ENCODE measurements at regions not wholly inside any gene's neighbourhood (a gene's known extent, or its start where the extent isn't known, plus 50 kb on each side); places are given as distances from the start of the nearest gene placed in this dataset.

- H3K36me3 ChIP-seq, result no peaks in the 10 kb centered on the region
- H3K4me3 ChIP-seq, result no peak overlapping the region
- intact Hi-C loops (cut with DNase I; ENCODE audit: low total_unique reads), result no loop called here
- H3K27me3 ChIP-seq, result peaks cover 35% of the 10 kb centered on the region
- no peaks in the 10 kb centered on the region for H3K9me3 ChIP-seq
- 84% methylated on average over 4 of the region's 4 CpGs; no CpG with 5 or more reads in 1 of the 2 donors for WGBS, 2 donors (ENCODE audit: low coverage in 1 of 2)
- no peak overlapping the region for H3K27ac ChIP-seq
- H3K4me1 ChIP-seq, result no peaks in the 10 kb centered on the region
- DNase-seq, result no peak
- in situ Hi-C loops (cut with MboI; ENCODE audit: low pct_ligation_motif_present in 1 of 4, low pct_unique_long_range_greater_than_20kb in 1 of 4, low sequenced_read_pairs in 3 of 4), result no loop called here
- no peak for TF ChIP-seq EP300 (IDR thresholded peaks at IDR 0.05; ENCODE audit: low read depth)
- TF ChIP-seq POLR2AphosphoS5 (IDR thresholded peaks at IDR 0.05), result no peak
- TF ChIP-seq CTCF (IDR thresholded peaks at IDR 0.05), result no peak
- no peak for TF ChIP-seq POLR2A (IDR thresholded peaks at IDR 0.05)
These were observed 252.7 kb upstream of the CSF3R start for GRCh38 chr1:36735436-36735835.

GRCh38 chr1:36734356-36734755, 251.6 kb upstream of the CSF3R start:
- in situ Hi-C loops (cut with MboI; ENCODE audit: low pct_ligation_motif_present in 1 of 4, low pct_unique_long_range_greater_than_20kb in 1 of 4, low sequenced_read_pairs in 3 of 4), result no loop called here
- no peak for TF ChIP-seq CTCF (IDR thresholded peaks at IDR 0.05)
- TF ChIP-seq POLR2AphosphoS5 (IDR thresholded peaks at IDR 0.05), result no peak
- no peak for TF ChIP-seq EP300 (IDR thresholded peaks at IDR 0.05; ENCODE audit: low read depth)
- no peak for TF ChIP-seq POLR2A (IDR thresholded peaks at IDR 0.05)
- no peak for DNase-seq
- intact Hi-C loops (cut with DNase I; ENCODE audit: low total_unique reads), result no loop called here
- WGBS, 2 donors (ENCODE audit: low coverage in 1 of 2), result 20 to 25% methylated on average over 1 to 2 of the region's 2 CpGs
- H3K27me3 ChIP-seq, result peaks cover 35% of the 10 kb centered on the region
- no peaks in the 10 kb centered on the region for H3K9me3 ChIP-seq
- H3K4me1 ChIP-seq, result no peaks in the 10 kb centered on the region
- H3K27ac ChIP-seq, result no peak overlapping the region
- no peaks in the 10 kb centered on the region for H3K36me3 ChIP-seq
- H3K4me3 ChIP-seq, result no peak overlapping the region

DNA sequence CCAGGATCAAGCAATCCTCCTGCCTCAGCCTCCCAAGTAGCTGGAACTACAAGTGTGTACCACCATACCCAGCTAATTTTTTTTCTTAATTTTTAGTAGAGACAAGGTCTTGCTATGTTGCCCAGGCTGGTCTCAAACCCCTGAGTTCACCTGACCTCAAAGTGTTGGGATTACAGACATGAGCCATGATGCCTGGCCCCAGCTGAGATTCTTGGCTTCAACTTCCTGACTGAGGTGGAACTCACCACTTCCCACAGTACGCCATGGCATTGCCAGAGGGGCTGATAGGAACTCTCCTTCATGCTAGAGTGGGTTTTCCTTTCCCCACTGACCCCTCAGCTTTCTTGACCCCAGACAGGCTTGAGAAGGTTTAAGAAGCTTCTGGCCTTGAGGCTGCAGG, 251.0 kb upstream of the CSF3R start:
- no peak for TF ChIP-seq POLR2A (IDR thresholded peaks at IDR 0.05)
- no peak for TF ChIP-seq CTCF (IDR thresholded peaks at IDR 0.05)
- no peak for TF ChIP-seq EP300 (IDR thresholded peaks at IDR 0.05; ENCODE audit: low read depth)
- no peak for TF ChIP-seq POLR2AphosphoS5 (IDR thresholded peaks at IDR 0.05)
- no peaks in the 10 kb centered on the region for H3K9me3 ChIP-seq
- no peaks in the 10 kb centered on the region for H3K4me1 ChIP-seq
- H3K27me3 ChIP-seq, result peaks cover 35% of the 10 kb centered on the region
- no peak overlapping the region for H3K27ac ChIP-seq
- WGBS, 2 donors (ENCODE audit: low coverage in 1 of 2), result 0% methylated on average over 1 of the region's 1 CpG; no CpG with 5 or more reads in 1 of the 2 donors
- H3K36me3 ChIP-seq, result no peaks in the 10 kb centered on the region
- DNase-seq, result no peak
- no peak overlapping the region for H3K4me3 ChIP-seq
- in situ Hi-C loops (cut with MboI; ENCODE audit: low pct_ligation_motif_present in 1 of 4, low pct_unique_long_range_greater_than_20kb in 1 of 4, low sequenced_read_pairs in 3 of 4) (no loop called here), intact Hi-C loops (cut with DNase I; ENCODE audit: low total_unique reads) (no loop called here)

DNA sequence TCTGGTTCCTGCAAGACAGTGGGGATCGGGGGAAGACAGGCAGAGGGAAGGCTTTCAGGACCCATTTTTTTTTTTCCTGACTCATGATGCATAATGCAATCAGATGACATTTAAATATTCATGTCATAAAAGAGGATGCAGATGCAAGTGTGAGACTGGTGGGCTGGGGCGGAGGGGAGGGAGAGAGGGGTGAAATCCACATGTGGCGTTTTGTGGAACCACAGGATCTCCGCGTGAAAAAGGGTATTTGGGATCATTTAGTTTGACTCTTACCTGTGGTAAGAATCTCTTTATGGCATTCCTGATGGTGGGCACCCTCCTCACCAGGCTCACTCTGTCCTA, 249.3 kb upstream of the CSF3R start:
- 74 to 83% methylated on average over 1 to 5 of the region's 5 CpGs for WGBS, 2 donors (ENCODE audit: low coverage in 1 of 2)
- Histone ChIP-seq H3K4me3 (no peak overlapping the region), H3K9me3 (no peaks in the 10 kb centered on the region), H3K27ac (no peak overlapping the region), H3K36me3 (no peaks in the 10 kb centered on the region), H3K4me1 (no peaks in the 10 kb centered on the region), H3K27me3 (peaks cover 23% of the 10 kb centered on the region)
- intact Hi-C loops (cut with DNase I; ENCODE audit: low total_unique reads), result no loop called here
- DNase-seq, result no peak
- in situ Hi-C loops (cut with MboI; ENCODE audit: low pct_ligation_motif_present in 1 of 4, low pct_unique_long_range_greater_than_20kb in 1 of 4, low sequenced_read_pairs in 3 of 4), result no loop called here
- TF ChIP-seq EP300 (IDR thresholded peaks at IDR 0.05; ENCODE audit: low read depth) (no peak), CTCF (IDR thresholded peaks at IDR 0.05) (no peak), POLR2A (IDR thresholded peaks at IDR 0.05) (no peak), POLR2AphosphoS5 (IDR thresholded peaks at IDR 0.05) (no peak)

Data from transverse colon (tissue), 4 donors.